ENCODE measurements at regions not wholly inside any gene's neighbourhood (a gene's known extent, or its start where the extent isn't known, plus 50 kb on each side); places are given as distances from the start of the nearest gene placed in this dataset.

DNA sequence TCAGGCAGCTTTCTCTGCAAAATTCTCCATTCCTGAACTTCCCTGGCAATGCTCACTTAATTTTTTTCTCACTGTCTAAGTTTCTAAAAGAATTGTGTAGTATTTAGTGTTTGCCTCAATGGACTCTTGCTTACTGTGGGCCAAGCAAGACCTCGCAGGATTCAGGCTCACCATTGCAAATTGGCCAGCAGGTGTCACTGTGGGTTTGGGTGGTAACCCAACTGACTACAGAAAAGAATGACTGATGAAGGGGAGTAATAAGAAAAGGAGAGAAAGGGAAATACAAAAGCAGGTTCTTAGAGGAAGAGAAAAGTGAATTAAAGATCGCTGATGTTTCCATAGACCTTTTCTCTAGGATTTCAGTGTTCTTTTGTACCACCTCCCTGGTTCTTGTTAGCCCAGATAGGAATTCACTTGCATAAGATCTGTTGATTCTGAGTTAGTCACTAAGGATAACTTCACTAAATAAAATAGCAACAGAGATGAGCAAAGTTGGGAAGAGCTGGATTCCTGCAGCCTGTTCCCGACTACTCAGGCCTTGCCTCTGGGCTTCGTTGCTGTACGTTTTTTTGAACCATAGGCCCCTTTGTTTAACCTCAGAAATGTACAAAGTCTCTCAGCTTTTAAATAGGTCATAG lies 386.5 kb upstream of the DDHD1 start:
- ATAC-seq (peak; percentile 92 to 96), FAIRE-seq (peak; percentile 84), DNase-seq (ENCODE audit: low read depth in 1 of 2, low spot score in 1 of 2) (peak; percentile 53 to 86)
- CTCF ChIA-PET = interaction anchor here (0.6 to 5.3 kb wide), 43 partner anchors 9 to 817 kb away, joined by 3 to 38 read pairs (median 4); partner anchors contain the start of gene BMP4
- no peaks in the 10 kb centered on the region for H3K9me3 ChIP-seq
- H3K4me2 ChIP-seq = peak overlapping the region; percentile 36
- peaks cover 17% of the 10 kb centered on the region for H3K4me1 ChIP-seq
- WGBS (ENCODE audit: missing lambda C conversion rate) = 5% methylated on average over 5 of the region's 5 CpGs
- TF ChIP-seq CTCF (IDR thresholded peaks at IDR 0.05) (peak; percentile 95), SMC3 (IDR thresholded peaks at IDR 0.05) (peak; percentile 95), ESRRA (IDR thresholded peaks at IDR 0.05; ENCODE audit: borderline replicate concordance, low read length) (no peak), FOSL2 (IDR thresholded peaks at IDR 0.05) (no peak), FOSL2 (CRISPR knock-in tag; IDR thresholded peaks at IDR 0.05) (peak; percentile 12; the same call in 1 of the 2 replicates), RAD21 (conservative IDR thresholded peaks at IDR 0.05 in 1 of 2, IDR thresholded peaks at IDR 0.05 in 1 of 2) (peak; percentile 94 to 97), RFX5 (IDR thresholded peaks at IDR 0.05) (no peak)
- POLR2A ChIA-PET = interaction anchor here (1.2 kb wide), 1 partner anchor 414 kb away, joined by 4 read pairs; no protein-coding TSS in a partner anchor
- H3K4me3 ChIP-seq = no peak overlapping the region
- H3K27ac ChIP-seq = peak overlapping the region; percentile 34 to 61

- ATAC-seq (no peak), DNase-seq (ENCODE audit: low read depth in 1 of 2, low spot score in 1 of 2) (no peak), FAIRE-seq (no peak)
- Histone ChIP-seq H3K4me1 (peaks cover 17% of the 10 kb centered on the region), H3K4me2 (no peak overlapping the region), H3K4me3 (no peak overlapping the region), H3K9me3 (no peaks in the 10 kb centered on the region), H3K27ac (no peak overlapping the region)
- 76% methylated on average over 2 of the region's 2 CpGs for WGBS (ENCODE audit: missing lambda C conversion rate)
- POLR2A ChIA-PET = no interaction called here
- TF ChIP-seq GATA3 (IDR thresholded peaks at IDR 0.05; ENCODE audit: borderline replicate concordance) (no peak), ZSCAN20 (CRISPR knock-in tag; IDR thresholded peaks at IDR 0.05) (no peak), CTCF (IDR thresholded peaks at IDR 0.05) (no peak), TP53 (CRISPR knock-in tag; IDR thresholded peaks at IDR 0.05) (no peak), KDM1A (IDR thresholded peaks at IDR 0.05; ENCODE audit: low read depth) (no peak), RNF2 (IDR thresholded peaks at IDR 0.05; ENCODE audit: borderline replicate concordance, low read depth) (no peak), POLR2A (IDR thresholded peaks at IDR 0.05; ENCODE audit: low read length) (no peak)
- TF ChIP-seq, protein P1, sequence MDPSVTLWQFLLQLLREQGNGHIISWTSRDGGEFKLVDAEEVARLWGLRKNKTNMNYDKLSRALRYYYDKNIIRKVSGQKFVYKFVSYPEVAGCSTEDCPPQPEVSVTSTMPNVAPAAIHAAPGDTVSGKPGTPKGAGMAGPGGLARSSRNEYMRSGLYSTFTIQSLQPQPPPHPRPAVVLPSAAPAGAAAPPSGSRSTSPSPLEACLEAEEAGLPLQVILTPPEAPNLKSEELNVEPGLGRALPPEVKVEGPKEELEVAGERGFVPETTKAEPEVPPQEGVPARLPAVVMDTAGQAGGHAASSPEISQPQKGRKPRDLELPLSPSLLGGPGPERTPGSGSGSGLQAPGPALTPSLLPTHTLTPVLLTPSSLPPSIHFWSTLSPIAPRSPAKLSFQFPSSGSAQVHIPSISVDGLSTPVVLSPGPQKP (IDR thresholded peaks at IDR 0.05; ENCODE audit: low read depth, low read length) = no peak
- TF ChIP-seq, protein P2, sequence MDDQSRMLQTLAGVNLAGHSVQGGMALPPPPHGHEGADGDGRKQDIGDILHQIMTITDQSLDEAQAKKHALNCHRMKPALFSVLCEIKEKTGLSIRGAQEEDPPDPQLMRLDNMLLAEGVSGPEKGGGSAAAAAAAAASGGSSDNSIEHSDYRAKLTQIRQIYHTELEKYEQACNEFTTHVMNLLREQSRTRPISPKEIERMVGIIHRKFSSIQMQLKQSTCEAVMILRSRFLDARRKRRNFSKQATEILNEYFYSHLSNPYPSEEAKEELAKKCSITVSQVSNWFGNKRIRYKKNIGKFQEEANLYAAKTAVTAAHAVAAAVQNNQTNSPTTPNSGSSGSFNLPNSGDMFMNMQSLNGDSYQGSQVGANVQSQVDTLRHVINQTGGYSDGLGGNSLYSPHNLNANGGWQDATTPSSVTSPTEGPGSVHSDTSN (IDR thresholded peaks at IDR 0.05) = no peak
- TF ChIP-seq, protein P3, sequence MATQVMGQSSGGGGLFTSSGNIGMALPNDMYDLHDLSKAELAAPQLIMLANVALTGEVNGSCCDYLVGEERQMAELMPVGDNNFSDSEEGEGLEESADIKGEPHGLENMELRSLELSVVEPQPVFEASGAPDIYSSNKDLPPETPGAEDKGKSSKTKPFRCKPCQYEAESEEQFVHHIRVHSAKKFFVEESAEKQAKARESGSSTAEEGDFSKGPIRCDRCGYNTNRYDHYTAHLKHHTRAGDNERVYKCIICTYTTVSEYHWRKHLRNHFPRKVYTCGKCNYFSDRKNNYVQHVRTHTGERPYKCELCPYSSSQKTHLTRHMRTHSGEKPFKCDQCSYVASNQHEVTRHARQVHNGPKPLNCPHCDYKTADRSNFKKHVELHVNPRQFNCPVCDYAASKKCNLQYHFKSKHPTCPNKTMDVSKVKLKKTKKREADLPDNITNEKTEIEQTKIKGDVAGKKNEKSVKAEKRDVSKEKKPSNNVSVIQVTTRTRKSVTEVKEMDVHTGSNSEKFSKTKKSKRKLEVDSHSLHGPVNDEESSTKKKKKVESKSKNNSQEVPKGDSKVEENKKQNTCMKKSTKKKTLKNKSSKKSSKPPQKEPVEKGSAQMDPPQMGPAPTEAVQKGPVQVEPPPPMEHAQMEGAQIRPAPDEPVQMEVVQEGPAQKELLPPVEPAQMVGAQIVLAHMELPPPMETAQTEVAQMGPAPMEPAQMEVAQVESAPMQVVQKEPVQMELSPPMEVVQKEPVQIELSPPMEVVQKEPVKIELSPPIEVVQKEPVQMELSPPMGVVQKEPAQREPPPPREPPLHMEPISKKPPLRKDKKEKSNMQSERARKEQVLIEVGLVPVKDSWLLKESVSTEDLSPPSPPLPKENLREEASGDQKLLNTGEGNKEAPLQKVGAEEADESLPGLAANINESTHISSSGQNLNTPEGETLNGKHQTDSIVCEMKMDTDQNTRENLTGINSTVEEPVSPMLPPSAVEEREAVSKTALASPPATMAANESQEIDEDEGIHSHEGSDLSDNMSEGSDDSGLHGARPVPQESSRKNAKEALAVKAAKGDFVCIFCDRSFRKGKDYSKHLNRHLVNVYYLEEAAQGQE (IDR thresholded peaks at IDR 0.05) = no peak
- CTCF ChIA-PET = interaction anchor here (0.8 to 5.3 kb wide), 25 partner anchors 9 to 818 kb away, joined by 3 to 38 read pairs (median 5); partner anchors contain the start of gene BMP4
Observed at GRCh38 chr14:53538316-53538881, 385.3 kb upstream of the DDHD1 start.

Measured in A549 (cell line).